ENCODE measurements at regions not wholly inside any gene's neighbourhood (a gene's known extent, or its start where the extent isn't known, plus 50 kb on each side); places are given as distances from the start of the nearest gene placed in this dataset.

- TF ChIP-seq ZNF704 (tag by site-specific recombination; IDR thresholded peaks at IDR 0.05) (no peak), REST (tag by site-specific recombination; IDR thresholded peaks at IDR 0.05) (no peak), SP7 (tag by site-specific recombination; IDR thresholded peaks at IDR 0.05) (no peak), ZFHX2 (tag by site-specific recombination; conservative IDR thresholded peaks at IDR 0.05) (no peak), ZNF121 (tag by site-specific recombination; IDR thresholded peaks at IDR 0.05) (no peak), ELK4 (IDR thresholded peaks at IDR 0.05; ENCODE audit: borderline replicate concordance, low read depth, low read length) (no peak), CTCF (tag by site-specific recombination; IDR thresholded peaks at IDR 0.05) (no peak), ZBTB26 (tag by site-specific recombination; optimal IDR thresholded peaks at IDR 0.05) (no peak), HOXA7 (CRISPR knock-in tag; IDR thresholded peaks at IDR 0.05; ENCODE audit: borderline replicate concordance) (no peak), ZNF76 (tag by site-specific recombination; IDR thresholded peaks at IDR 0.05; ENCODE audit: borderline replicate concordance, low read depth) (no peak)
These were observed 403.3 kb upstream of the PTPRD start for GRCh38 chr9:11016081-11016480.

All from HEK293 (cell line).